ENCODE measurements at regions not wholly inside any gene's neighbourhood (a gene's known extent, or its start where the extent isn't known, plus 50 kb on each side); places are given as distances from the start of the nearest gene placed in this dataset.

DNA sequence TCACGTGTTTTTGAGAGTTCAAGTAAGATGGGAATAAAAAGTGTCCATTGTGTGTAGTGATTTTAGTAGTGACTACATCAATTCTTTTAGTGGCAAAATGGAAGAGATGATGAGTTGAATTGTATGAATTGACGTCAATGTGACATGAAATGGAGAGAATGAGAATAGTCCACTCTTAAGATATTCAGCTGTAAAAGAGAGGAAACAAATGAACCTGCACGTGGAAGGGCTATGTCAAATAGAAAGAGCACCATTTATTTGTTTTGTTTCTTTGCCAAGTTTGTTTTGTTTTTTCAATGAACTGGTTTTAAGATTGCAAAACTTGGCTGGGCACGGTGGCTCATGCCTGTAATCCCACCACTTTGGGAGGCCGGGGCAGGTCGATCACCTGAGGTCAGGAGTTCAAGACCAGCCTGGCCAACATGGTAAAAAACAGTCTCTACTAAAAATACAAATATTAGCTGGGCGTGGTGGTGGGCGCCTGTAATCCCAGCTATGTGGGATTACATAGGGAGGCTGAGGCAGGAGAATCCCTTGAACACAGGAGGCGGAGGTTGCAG lies 453.8 kb downstream of the TAF11L14 start:
- TF ChIP-seq ZNF274 (IDR thresholded peaks at IDR 0.05; ENCODE audit: borderline replicate concordance, extremely low read depth, low read length) (no peak), EZH2 (IDR thresholded peaks at IDR 0.05; ENCODE audit: low read depth, low read length, severe bottlenecking) (no peak), EP300 (IDR thresholded peaks at IDR 0.05; ENCODE audit: borderline replicate concordance in 1 of 2, low read depth in 2 of 2, low read length in 2 of 2) (no peak), GABPA (IDR thresholded peaks at IDR 0.05; ENCODE audit: borderline replicate concordance, insufficient read depth, low read length) (no peak), RAD21 (IDR thresholded peaks at IDR 0.05 in 1 of 2, conservative IDR thresholded peaks at IDR 0.05 in 1 of 2; ENCODE audit: low read depth in 2 of 2, low read length in 2 of 2) (no peak), TAF1 (IDR thresholded peaks at IDR 0.05; ENCODE audit: low read depth, low read length) (no peak)
- TF ChIP-seq, protein P1, sequence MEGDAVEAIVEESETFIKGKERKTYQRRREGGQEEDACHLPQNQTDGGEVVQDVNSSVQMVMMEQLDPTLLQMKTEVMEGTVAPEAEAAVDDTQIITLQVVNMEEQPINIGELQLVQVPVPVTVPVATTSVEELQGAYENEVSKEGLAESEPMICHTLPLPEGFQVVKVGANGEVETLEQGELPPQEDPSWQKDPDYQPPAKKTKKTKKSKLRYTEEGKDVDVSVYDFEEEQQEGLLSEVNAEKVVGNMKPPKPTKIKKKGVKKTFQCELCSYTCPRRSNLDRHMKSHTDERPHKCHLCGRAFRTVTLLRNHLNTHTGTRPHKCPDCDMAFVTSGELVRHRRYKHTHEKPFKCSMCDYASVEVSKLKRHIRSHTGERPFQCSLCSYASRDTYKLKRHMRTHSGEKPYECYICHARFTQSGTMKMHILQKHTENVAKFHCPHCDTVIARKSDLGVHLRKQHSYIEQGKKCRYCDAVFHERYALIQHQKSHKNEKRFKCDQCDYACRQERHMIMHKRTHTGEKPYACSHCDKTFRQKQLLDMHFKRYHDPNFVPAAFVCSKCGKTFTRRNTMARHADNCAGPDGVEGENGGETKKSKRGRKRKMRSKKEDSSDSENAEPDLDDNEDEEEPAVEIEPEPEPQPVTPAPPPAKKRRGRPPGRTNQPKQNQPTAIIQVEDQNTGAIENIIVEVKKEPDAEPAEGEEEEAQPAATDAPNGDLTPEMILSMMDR (IDR thresholded peaks at IDR 0.05; ENCODE audit: control extremely low read depth in 1 of 3, insufficient read depth in 1 of 3, low read depth in 1 of 3, low read length in 3 of 3) = no peak

Data from H1 (cell line).